ENCODE measurements at regions not wholly inside any gene's neighbourhood (a gene's known extent, or its start where the extent isn't known, plus 50 kb on each side); places are given as distances from the start of the nearest gene placed in this dataset.
"Not testable (repeated sequence)": the region's sequence is repeated elsewhere in the genome, so short reads cannot be mapped to it uniquely, and the experiment has no call there.

DNA sequence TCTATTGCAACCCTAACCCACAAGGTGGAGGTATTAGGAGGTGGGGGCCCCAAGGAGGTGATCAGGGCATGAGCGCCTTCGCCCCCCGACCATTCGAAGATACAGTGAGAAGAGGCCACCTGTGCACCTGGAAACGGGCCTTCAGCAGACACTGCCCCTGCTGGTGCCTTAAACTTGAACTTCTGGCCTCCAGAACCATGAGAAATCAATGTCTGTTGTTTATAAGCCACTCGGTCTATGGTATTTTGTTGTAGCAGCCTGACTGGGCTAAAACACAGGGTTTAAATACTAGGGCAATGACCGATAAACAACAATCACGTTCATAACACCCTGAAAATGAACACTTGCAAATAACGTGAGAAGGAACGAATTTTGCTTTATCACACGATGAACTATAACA is 85.2 kb upstream of the USP29 start:
- Histone ChIP-seq H2AFZ (ENCODE audit: low read depth, low read length) (no peak overlapping the region), H3K79me2 (ENCODE audit: insufficient read depth, low read length) (no peaks in the 10 kb centered on the region), H3K27ac (ENCODE audit: low read length) (no peak overlapping the region), H4K20me1 (ENCODE audit: insufficient read depth, low read length) (no peaks in the 10 kb centered on the region), H3K4me2 (ENCODE audit: insufficient read depth, low read length) (no peak overlapping the region), H3K9me3 (ENCODE audit: insufficient read depth, low read length, severe bottlenecking) (no peaks in the 10 kb centered on the region), H3K27me3 (ENCODE audit: insufficient read depth, low read length, poor library complexity) (no peaks in the 10 kb centered on the region), H3K4me3 (ENCODE audit: low read depth in 1 of 2, low read length in 2 of 2) (no peak overlapping the region), H3K9ac (ENCODE audit: low read depth, low read length) (no peak overlapping the region), H3K36me3 (ENCODE audit: insufficient read depth, low read length) (no peaks in the 10 kb centered on the region), H3K4me1 (ENCODE audit: insufficient read depth, low read length) (no peaks in the 10 kb centered on the region)
- no peak for ATAC-seq (ENCODE audit: insufficient read depth, low read depth)
- DNase-seq, result no peak
- TF ChIP-seq, protein P1, sequence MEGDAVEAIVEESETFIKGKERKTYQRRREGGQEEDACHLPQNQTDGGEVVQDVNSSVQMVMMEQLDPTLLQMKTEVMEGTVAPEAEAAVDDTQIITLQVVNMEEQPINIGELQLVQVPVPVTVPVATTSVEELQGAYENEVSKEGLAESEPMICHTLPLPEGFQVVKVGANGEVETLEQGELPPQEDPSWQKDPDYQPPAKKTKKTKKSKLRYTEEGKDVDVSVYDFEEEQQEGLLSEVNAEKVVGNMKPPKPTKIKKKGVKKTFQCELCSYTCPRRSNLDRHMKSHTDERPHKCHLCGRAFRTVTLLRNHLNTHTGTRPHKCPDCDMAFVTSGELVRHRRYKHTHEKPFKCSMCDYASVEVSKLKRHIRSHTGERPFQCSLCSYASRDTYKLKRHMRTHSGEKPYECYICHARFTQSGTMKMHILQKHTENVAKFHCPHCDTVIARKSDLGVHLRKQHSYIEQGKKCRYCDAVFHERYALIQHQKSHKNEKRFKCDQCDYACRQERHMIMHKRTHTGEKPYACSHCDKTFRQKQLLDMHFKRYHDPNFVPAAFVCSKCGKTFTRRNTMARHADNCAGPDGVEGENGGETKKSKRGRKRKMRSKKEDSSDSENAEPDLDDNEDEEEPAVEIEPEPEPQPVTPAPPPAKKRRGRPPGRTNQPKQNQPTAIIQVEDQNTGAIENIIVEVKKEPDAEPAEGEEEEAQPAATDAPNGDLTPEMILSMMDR (IDR thresholded peaks at IDR 0.05; ENCODE audit: borderline replicate concordance, extremely low read depth, low read length, poor library complexity, severe bottlenecking), result no peak
- TF ChIP-seq EZH2 (IDR thresholded peaks at IDR 0.05; ENCODE audit: borderline replicate concordance, low read depth, low read length, severe bottlenecking), result no peak

DNA sequence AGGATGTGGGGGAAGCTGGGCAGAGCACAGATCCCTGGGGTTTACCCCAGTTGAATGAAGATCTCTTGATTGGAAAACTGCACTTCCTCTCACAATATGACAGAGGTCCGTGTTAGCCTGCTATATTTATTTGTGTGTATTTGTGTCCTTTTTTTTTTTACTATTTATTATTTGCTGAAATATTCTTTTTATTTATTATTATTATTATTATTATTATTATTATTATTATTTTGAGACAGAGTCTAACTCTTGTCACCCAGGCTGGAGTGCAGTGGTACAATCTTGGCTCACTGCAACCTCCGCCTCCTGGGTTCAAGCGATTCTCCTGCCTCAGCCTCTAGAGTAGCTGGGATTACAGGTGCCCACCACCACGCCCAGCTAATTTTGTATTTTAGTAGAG is 84.0 kb upstream of the USP29 start:
- H3K79me2 ChIP-seq (ENCODE audit: insufficient read depth, low read length); H3K4me3 ChIP-seq (ENCODE audit: low read depth in 1 of 2, low read length in 2 of 2); H3K4me2 ChIP-seq (ENCODE audit: insufficient read depth, low read length); H3K27me3 ChIP-seq (ENCODE audit: insufficient read depth, low read length, poor library complexity); H2AFZ ChIP-seq (ENCODE audit: low read depth, low read length); H3K9ac ChIP-seq (ENCODE audit: low read depth, low read length); DNase-seq; H4K20me1 ChIP-seq (ENCODE audit: insufficient read depth, low read length); H3K27ac ChIP-seq (ENCODE audit: low read length); H3K4me1 ChIP-seq (ENCODE audit: insufficient read depth, low read length); H3K36me3 ChIP-seq (ENCODE audit: insufficient read depth, low read length); H3K9me3 ChIP-seq (ENCODE audit: insufficient read depth, low read length, severe bottlenecking); ATAC-seq (ENCODE audit: insufficient read depth, low read depth): not testable (repeated sequence)

DNA sequence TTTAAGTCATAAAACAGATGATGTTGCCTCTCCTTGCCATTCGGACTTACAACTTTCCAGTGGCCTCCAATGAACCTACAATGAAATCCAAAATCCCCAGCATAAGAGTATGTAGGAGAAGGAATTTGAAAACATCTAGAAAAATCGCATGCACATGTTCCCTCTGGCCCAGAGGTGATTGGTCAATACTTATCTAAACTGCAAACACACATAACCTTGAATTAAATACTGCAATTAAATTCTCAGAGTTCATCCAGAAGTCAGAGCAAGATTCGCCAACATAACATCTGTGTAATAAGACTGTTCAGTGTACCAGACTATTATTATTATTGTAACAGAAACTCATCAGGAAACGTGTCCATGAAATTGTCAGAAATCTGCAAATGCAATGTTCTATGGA is 82.2 kb upstream of the USP29 start:
- DNase-seq, result no peak
- no peak overlapping the region for H3K4me3 ChIP-seq (ENCODE audit: low read depth in 1 of 2, low read length in 2 of 2)
- no peaks in the 10 kb centered on the region for H3K36me3 ChIP-seq (ENCODE audit: insufficient read depth, low read length)
- no peak for TF ChIP-seq EZH2 (IDR thresholded peaks at IDR 0.05; ENCODE audit: borderline replicate concordance, low read depth, low read length, severe bottlenecking)
- TF ChIP-seq, protein P1 (IDR thresholded peaks at IDR 0.05; ENCODE audit: borderline replicate concordance, extremely low read depth, low read length, poor library complexity, severe bottlenecking), result no peak
- H3K27me3 ChIP-seq (ENCODE audit: insufficient read depth, low read length, poor library complexity), result no peaks in the 10 kb centered on the region
- no peaks in the 10 kb centered on the region for H3K9me3 ChIP-seq (ENCODE audit: insufficient read depth, low read length, severe bottlenecking)
- H3K4me1 ChIP-seq (ENCODE audit: insufficient read depth, low read length), result no peaks in the 10 kb centered on the region
- H3K9ac ChIP-seq (ENCODE audit: low read depth, low read length), result no peak overlapping the region
- no peaks in the 10 kb centered on the region for H3K79me2 ChIP-seq (ENCODE audit: insufficient read depth, low read length)
- no peaks in the 10 kb centered on the region for H4K20me1 ChIP-seq (ENCODE audit: insufficient read depth, low read length)
- no peak overlapping the region for H3K27ac ChIP-seq (ENCODE audit: low read length)
- H3K4me2 ChIP-seq (ENCODE audit: insufficient read depth, low read length), result no peak overlapping the region
- H2AFZ ChIP-seq (ENCODE audit: low read depth, low read length), result no peak overlapping the region
- no peak for ATAC-seq (ENCODE audit: insufficient read depth, low read depth)

DNA sequence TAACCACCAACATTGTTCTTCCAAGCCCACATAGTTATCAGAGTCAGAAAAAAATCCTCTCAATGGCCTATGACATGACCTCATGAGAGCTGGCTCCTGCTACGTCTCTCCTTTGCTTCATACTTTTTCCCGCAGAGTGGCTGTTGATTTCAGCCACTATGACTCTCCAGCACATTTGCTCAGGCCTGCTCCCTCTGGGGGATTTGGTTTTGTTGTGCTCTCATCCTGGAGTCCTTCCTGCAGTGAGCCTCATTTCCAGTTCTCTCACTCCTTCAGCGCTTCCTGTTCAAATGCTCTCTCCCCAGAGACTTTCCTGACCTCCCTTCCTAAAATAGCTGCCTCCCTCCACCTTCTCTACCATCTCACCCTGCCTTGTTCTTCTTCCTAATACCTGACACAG is 72.0 kb upstream of the USP29 start:
- Histone ChIP-seq H3K27me3 (ENCODE audit: insufficient read depth, low read length, poor library complexity) (peaks cover 2% of the 10 kb centered on the region), H3K9ac (ENCODE audit: low read depth, low read length) (no peak overlapping the region), H3K79me2 (ENCODE audit: insufficient read depth, low read length) (no peaks in the 10 kb centered on the region), H2AFZ (ENCODE audit: low read depth, low read length) (no peak overlapping the region), H3K27ac (ENCODE audit: low read length) (no peak overlapping the region), H3K4me3 (ENCODE audit: low read depth in 1 of 2, low read length in 2 of 2) (no peak overlapping the region), H4K20me1 (ENCODE audit: insufficient read depth, low read length) (no peaks in the 10 kb centered on the region), H3K4me2 (ENCODE audit: insufficient read depth, low read length) (no peak overlapping the region), H3K36me3 (ENCODE audit: insufficient read depth, low read length) (no peaks in the 10 kb centered on the region), H3K4me1 (ENCODE audit: insufficient read depth, low read length) (no peaks in the 10 kb centered on the region), H3K9me3 (ENCODE audit: insufficient read depth, low read length, severe bottlenecking) (no peaks in the 10 kb centered on the region)
- ATAC-seq (ENCODE audit: insufficient read depth, low read depth) (no peak), DNase-seq (no peak)
- TF ChIP-seq EZH2 (IDR thresholded peaks at IDR 0.05; ENCODE audit: borderline replicate concordance, low read depth, low read length, severe bottlenecking), result no peak
- TF ChIP-seq, protein P1 (IDR thresholded peaks at IDR 0.05; ENCODE audit: borderline replicate concordance, extremely low read depth, low read length, poor library complexity, severe bottlenecking), result no peak
